Neural progenitor cell (in vitro differentiated cells): ENCODE measurements at regions not wholly inside any gene's neighbourhood (a gene's known extent, or its start where the extent isn't known, plus 50 kb on each side); places are given as distances from the start of the nearest gene placed in this dataset.

Source experiments
- EZH2 ChIP-seq: fragments of 200-600 bp; sonication (generic); IDR thresholded peaks from 2 replicates; pipeline ENCODE4 v1.6.1; 2017; ENCODE audit warnings: antibody characterized with exemption, mild to moderate bottlenecking, moderate library complexity
- EZH2phosphoT487 ChIP-seq: fragments of 200-600 bp; sonication (generic); IDR thresholded peaks from 2 replicates; pipeline ENCODE4 v1.6.1; 2017; ENCODE audit warnings: antibody characterized with exemption
- TF ChIP-seq, protein P1 (sequence below): fragments of 200-600 bp; sonication (generic); IDR thresholded peaks from 2 replicates; pipeline ENCODE4 v1.5.1; 2017; ENCODE audit warnings: antibody characterized with exemption, mild to moderate bottlenecking

GRCh38 chr10:131652438-131653139 is 248.2 kb upstream of the PPP2R2D start:
- TF ChIP-seq, protein P1, sequence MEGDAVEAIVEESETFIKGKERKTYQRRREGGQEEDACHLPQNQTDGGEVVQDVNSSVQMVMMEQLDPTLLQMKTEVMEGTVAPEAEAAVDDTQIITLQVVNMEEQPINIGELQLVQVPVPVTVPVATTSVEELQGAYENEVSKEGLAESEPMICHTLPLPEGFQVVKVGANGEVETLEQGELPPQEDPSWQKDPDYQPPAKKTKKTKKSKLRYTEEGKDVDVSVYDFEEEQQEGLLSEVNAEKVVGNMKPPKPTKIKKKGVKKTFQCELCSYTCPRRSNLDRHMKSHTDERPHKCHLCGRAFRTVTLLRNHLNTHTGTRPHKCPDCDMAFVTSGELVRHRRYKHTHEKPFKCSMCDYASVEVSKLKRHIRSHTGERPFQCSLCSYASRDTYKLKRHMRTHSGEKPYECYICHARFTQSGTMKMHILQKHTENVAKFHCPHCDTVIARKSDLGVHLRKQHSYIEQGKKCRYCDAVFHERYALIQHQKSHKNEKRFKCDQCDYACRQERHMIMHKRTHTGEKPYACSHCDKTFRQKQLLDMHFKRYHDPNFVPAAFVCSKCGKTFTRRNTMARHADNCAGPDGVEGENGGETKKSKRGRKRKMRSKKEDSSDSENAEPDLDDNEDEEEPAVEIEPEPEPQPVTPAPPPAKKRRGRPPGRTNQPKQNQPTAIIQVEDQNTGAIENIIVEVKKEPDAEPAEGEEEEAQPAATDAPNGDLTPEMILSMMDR, result no peak
- no peak for TF ChIP-seq EZH2phosphoT487
- TF ChIP-seq EZH2, result no peak
